Astrocyte (in vitro differentiated cells and primary cell): ENCODE measurements at regions not wholly inside any gene's neighbourhood (a gene's known extent, or its start where the extent isn't known, plus 50 kb on each side); places are given as distances from the start of the nearest gene placed in this dataset.

Experiments used
- DNase-seq: peaks from one replicate; pipeline ENCODE4 v3.0.0-alpha.2; 2010; ENCODE audit warnings: low read depth
- FAIRE-seq: peaks from 2 replicates; lab custom pipeline; 2011; peaks lifted over from hg19 to GRCh38; lab: Jason Lieb, UNC
- H2AFZ ChIP-seq: 2 replicates; pipeline ENCODE4 v1.6.0; 2012; ENCODE audit warnings: low read depth, low read length, inconsistent platforms
- H3K27ac ChIP-seq: 2 replicates; pipeline ENCODE4 v1.5.1; 2011; ENCODE audit warnings: low read depth, low read length, inconsistent platforms
- H3K27me3 ChIP-seq: 2 replicates; pipeline ENCODE4 v1.6.0; 2011; ENCODE audit warnings: low read length, inconsistent platforms; ENCODE audit not compliant: insufficient read depth
- H3K36me3 ChIP-seq: 2 replicates; pipeline ENCODE4 v1.5.1; 2011; ENCODE audit warnings: low read length, inconsistent platforms; ENCODE audit not compliant: insufficient read depth
- H3K4me1 ChIP-seq: 2 replicates; pipeline ENCODE4 v1.5.1; 2011; ENCODE audit warnings: low read length, inconsistent platforms; ENCODE audit not compliant: insufficient read depth
- H3K4me2 ChIP-seq: 2 replicates; pipeline ENCODE4 v1.6.0; 2012; ENCODE audit warnings: low read length, inconsistent platforms
- H3K4me3 ChIP-seq: 2 replicates; pipeline ENCODE4 v1.5.1; 2011; ENCODE audit warnings: low read depth, mild to moderate bottlenecking, low read length, inconsistent platforms; ENCODE audit not compliant: insufficient read depth
- H3K79me2 ChIP-seq: 2 replicates; pipeline ENCODE4 v1.6.0; 2012; ENCODE audit warnings: mild to moderate bottlenecking, low read length, inconsistent platforms; ENCODE audit not compliant: insufficient read depth
- H3K9ac ChIP-seq: 2 replicates; pipeline ENCODE4 v1.6.0; 2012; ENCODE audit warnings: mild to moderate bottlenecking, low read length, inconsistent platforms
- H3K9me3 ChIP-seq: 2 replicates; pipeline ENCODE4 v1.5.1; 2012; ENCODE audit warnings: low read depth, mild to moderate bottlenecking, low read length, inconsistent platforms; ENCODE audit not compliant: insufficient read depth
- H4K20me1 ChIP-seq: 2 replicates; pipeline ENCODE4 v1.6.0; 2012; ENCODE audit warnings: low read length, inconsistent platforms; ENCODE audit not compliant: insufficient read depth
- H3K27ac Mint-ChIP-seq: one replicate; pipeline ENCODE4 v1.8.0; 2021; ENCODE audit warnings: mild to moderate bottlenecking, mixed read lengths; ENCODE audit not compliant: unreplicated experiment
- H3K27me3 Mint-ChIP-seq: one replicate; pipeline ENCODE4 v1.8.0; 2021; ENCODE audit warnings: low read depth, mixed read lengths; ENCODE audit not compliant: unreplicated experiment
- H3K36me3 Mint-ChIP-seq: one replicate; pipeline ENCODE4 v1.8.0; 2021; ENCODE audit warnings: low read depth, mixed read lengths; ENCODE audit not compliant: unreplicated experiment
- H3K4me1 Mint-ChIP-seq: one replicate; pipeline ENCODE4 v1.8.0; 2021; ENCODE audit warnings: low read depth, mixed read lengths; ENCODE audit not compliant: unreplicated experiment
- H3K4me3 Mint-ChIP-seq: one replicate; pipeline ENCODE4 v1.8.0; 2021; ENCODE audit warnings: mild to moderate bottlenecking, moderate library complexity, mixed read lengths; ENCODE audit not compliant: unreplicated experiment
- H3K9me3 Mint-ChIP-seq: one replicate; pipeline ENCODE4 v1.8.0; 2021; ENCODE audit warnings: mild to moderate bottlenecking, mixed read lengths; ENCODE audit not compliant: unreplicated experiment
- EZH2 ChIP-seq: IDR thresholded peaks from 2 replicates; pipeline ENCODE4 v1.6.1; 2012; ENCODE audit warnings: mild to moderate bottlenecking, low read length, inconsistent platforms; ENCODE audit not compliant: insufficient read depth
- TF ChIP-seq, protein P1 (sequence below): IDR thresholded peaks from 2 replicates; pipeline ENCODE4 v1.5.1; 2011; ENCODE audit warnings: low read depth, mild to moderate bottlenecking, inconsistent platforms, low read length, moderate library complexity; ENCODE audit not compliant: insufficient read depth

DNA sequence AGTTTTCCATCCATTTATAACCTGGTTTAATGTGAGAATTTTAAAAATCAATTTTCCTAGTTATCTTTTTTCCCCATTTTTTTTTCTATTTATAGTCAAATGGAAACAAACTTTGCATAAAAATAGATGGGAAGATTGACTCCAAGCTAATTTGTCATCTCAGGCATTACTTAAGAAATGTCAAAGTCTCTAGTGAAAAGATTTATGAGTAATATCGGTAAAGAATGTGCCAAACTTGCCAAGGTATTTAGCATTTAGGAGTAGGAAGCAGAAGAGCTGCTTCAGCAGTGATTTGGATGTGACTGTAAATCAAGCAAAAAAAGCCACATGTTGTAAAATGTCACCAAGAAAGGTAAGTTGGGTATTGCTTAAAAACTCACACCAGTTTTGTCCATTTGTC, 108.6 kb downstream of the LACC1 start:
- TF ChIP-seq, protein P1, sequence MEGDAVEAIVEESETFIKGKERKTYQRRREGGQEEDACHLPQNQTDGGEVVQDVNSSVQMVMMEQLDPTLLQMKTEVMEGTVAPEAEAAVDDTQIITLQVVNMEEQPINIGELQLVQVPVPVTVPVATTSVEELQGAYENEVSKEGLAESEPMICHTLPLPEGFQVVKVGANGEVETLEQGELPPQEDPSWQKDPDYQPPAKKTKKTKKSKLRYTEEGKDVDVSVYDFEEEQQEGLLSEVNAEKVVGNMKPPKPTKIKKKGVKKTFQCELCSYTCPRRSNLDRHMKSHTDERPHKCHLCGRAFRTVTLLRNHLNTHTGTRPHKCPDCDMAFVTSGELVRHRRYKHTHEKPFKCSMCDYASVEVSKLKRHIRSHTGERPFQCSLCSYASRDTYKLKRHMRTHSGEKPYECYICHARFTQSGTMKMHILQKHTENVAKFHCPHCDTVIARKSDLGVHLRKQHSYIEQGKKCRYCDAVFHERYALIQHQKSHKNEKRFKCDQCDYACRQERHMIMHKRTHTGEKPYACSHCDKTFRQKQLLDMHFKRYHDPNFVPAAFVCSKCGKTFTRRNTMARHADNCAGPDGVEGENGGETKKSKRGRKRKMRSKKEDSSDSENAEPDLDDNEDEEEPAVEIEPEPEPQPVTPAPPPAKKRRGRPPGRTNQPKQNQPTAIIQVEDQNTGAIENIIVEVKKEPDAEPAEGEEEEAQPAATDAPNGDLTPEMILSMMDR: no peak
- no peak for TF ChIP-seq EZH2
- H3K4me2 ChIP-seq: no peak overlapping the region
- FAIRE-seq: no peak

DNA sequence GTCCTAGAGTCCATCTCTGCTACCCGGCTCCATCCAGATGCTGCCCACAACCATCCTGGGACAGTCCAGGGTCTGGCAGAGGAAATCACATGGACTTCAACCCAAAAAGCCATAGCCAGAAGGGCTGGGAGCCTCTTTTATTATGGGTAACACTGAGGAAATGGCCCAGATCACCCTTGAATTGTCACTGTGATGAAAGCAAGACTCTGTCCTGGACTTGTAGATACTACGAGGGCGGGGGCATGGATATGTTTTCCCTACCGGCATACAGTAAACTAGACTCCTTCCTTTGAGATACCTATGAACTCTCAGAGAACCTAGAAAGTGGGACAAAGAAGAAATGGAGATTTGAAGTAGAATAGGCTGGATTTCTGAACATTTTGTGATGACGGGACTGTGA, 110.3 kb downstream of the LACC1 start:
- H4K20me1 ChIP-seq: no peaks in the 10 kb centered on the region
- H3K27me3 ChIP-seq: no peaks in the 10 kb centered on the region
- Mint-ChIP-seq H3K4me1 (no peaks in the 10 kb centered on the region), H3K27me3 (no peaks in the 10 kb centered on the region), H3K4me3 (no peak overlapping the region), H3K9me3 (peaks cover 6% of the 10 kb centered on the region), H3K36me3 (no peaks in the 10 kb centered on the region), H3K27ac (no peak overlapping the region)
- no peaks in the 10 kb centered on the region for H3K36me3 ChIP-seq
- H3K4me2 ChIP-seq: no peak overlapping the region
- no peaks in the 10 kb centered on the region for H3K79me2 ChIP-seq
- H3K9ac ChIP-seq: no peak overlapping the region
- no peak overlapping the region for H3K27ac ChIP-seq
- FAIRE-seq (no peak), DNase-seq (no peak)
- H3K4me1 ChIP-seq: no peaks in the 10 kb centered on the region
- no peak overlapping the region for H3K4me3 ChIP-seq
- TF ChIP-seq EZH2: no peak
- no peak overlapping the region for H2AFZ ChIP-seq
- no peaks in the 10 kb centered on the region for H3K9me3 ChIP-seq

More for the DNA sequence above, 108.6 kb downstream of the LACC1 start:
- no peak overlapping the region for H3K4me3 ChIP-seq
- H3K79me2 ChIP-seq: no peaks in the 10 kb centered on the region
- H3K27ac ChIP-seq: no peak overlapping the region
- no peaks in the 10 kb centered on the region for H3K4me1 ChIP-seq
- no peaks in the 10 kb centered on the region for H3K27me3 Mint-ChIP-seq
- no peak overlapping the region for H3K27ac Mint-ChIP-seq
- H3K36me3 ChIP-seq: no peaks in the 10 kb centered on the region
- H3K9me3 Mint-ChIP-seq: no peaks in the 10 kb centered on the region
- no peak overlapping the region for H2AFZ ChIP-seq
- no peaks in the 10 kb centered on the region for H3K36me3 Mint-ChIP-seq
- no peak overlapping the region for H3K9ac ChIP-seq
- peak; percentile 52 for DNase-seq
- H3K9me3 ChIP-seq: no peaks in the 10 kb centered on the region
- H3K4me3 Mint-ChIP-seq: no peak overlapping the region
- H4K20me1 ChIP-seq: no peaks in the 10 kb centered on the region
- H3K4me1 Mint-ChIP-seq: peaks cover 3% of the 10 kb centered on the region
- H3K27me3 ChIP-seq: no peaks in the 10 kb centered on the region

DNA sequence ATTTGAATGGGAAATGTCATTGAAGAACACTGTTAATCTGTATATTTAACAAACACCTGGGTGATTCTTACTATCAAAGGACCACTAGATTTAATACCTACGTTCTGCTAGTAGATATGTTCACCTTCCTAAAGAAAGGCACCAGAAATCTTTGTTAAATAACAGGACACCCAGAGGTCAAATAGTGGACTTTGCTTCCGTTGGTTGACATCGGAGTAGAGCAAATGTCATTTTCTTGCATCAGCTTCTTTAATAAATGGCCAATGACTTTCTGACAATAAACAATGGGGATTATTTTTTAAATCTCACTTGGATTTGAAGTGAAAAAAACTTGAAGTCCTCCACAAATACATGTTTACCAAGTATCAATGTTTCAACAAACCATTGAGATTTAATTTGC, 111.1 kb downstream of the LACC1 start:
- no peak overlapping the region for H3K4me3 Mint-ChIP-seq
- peaks cover 1% of the 10 kb centered on the region for H3K27me3 Mint-ChIP-seq
- no peaks in the 10 kb centered on the region for H3K36me3 Mint-ChIP-seq
- peaks cover 13% of the 10 kb centered on the region for H3K9me3 Mint-ChIP-seq
- Histone ChIP-seq H3K36me3 (no peaks in the 10 kb centered on the region), H3K27ac (no peak overlapping the region), H3K9ac (no peak overlapping the region), H2AFZ (no peak overlapping the region), H3K27me3 (no peaks in the 10 kb centered on the region), H4K20me1 (no peaks in the 10 kb centered on the region), H3K4me3 (no peak overlapping the region), H3K9me3 (peaks cover 3% of the 10 kb centered on the region), H3K4me1 (no peaks in the 10 kb centered on the region), H3K4me2 (no peak overlapping the region), H3K79me2 (no peaks in the 10 kb centered on the region)
- peak; percentile 50 for FAIRE-seq
- no peak for DNase-seq
- no peak for TF ChIP-seq EZH2
- TF ChIP-seq, protein P1: no peak
- no peaks in the 10 kb centered on the region for H3K4me1 Mint-ChIP-seq
- H3K27ac Mint-ChIP-seq: no peak overlapping the region
